Activated CD4-positive, CD25-positive, alpha-beta regulatory T cell treated with anti-CD3 and anti-CD28 coated beads, Interleukin-2, amount 50 U/mL, for 24 hours (primary cell): ENCODE measurements at regions not wholly inside any gene's neighbourhood (a gene's known extent, or its start where the extent isn't known, plus 50 kb on each side); places are given as distances from the start of the nearest gene placed in this dataset.

Experiments used
- ATAC-seq, 2 donors: fragments of 150-1000 bp; cut with Tn5 transposase; one replicate each; pipeline ENCODE4 v1.10.0; 2021; ENCODE audit warnings: mild to moderate bottlenecking in 1 of 2, moderate library complexity in 1 of 2

DNA sequence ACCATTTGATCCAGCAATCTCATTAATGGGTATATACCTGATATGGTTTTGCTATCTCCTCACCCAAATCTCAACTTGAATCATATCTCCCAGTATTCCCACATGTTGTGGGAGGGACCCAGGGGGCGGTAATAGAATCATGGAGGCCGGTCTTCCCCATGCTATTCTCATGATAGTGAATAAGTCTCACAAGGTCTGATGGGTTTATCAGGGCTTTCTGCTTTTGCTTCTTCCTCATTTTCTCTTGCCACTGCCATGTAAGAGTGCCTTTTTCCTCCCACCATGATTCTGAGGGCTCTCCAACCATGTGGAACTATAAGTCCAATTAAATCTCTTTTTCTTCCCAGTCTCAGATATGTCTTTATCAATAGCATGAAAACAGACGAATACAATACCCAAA lies 74.5 kb upstream of the APC start:
- ATAC-seq = no peak

- no peak for ATAC-seq
Measured at GRCh38 chr5:112668016-112668415, 69.7 kb upstream of the APC start.

DNA sequence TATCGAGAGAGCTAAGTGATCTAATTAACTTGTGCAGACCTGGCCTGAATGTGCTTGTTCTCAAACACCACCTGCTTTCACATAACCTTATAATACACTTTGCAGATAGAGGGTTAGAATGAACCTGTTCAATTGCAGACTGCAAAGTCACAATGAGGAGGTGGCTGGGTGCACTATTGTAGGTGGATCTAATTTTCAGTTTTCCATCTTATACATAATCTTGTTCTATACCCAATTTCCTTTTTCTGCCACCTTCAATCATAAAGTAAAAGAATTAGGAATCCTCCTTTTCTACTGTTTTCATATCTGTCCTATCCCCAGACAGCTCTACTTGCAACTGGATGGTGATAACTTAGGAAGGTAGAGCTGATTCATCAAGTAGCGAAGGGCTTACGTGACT lies 68.8 kb upstream of the APC start:
- ATAC-seq = no peak

GRCh38 chr5:112669328-112669963 lies 68.2 kb upstream of the APC start:
- no peak for ATAC-seq

- no peak for ATAC-seq
Measured at GRCh38 chr5:112671687-112672086, 66.0 kb upstream of the APC start.

DNA sequence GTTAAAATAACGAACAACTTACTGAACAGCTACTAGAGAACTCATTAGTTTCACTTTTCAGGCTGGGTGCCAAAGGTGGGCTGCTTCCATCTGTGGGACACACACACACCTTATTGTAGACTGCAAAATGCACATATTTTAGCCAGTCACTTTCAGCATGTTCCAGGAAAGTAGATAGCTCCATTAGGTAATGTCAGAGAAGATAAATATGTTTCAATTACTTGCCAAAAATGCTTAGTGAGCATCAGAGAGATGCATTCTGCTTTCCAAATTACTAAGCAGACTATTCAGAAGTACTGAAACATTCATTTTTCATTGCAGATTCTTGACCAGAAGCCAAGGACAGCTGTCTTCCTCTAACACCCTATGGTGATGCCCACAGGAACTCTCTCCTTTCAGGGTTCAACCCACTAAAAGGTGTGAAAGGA lies 56.2 kb upstream of the APC start:
- ATAC-seq = no peak

DNA sequence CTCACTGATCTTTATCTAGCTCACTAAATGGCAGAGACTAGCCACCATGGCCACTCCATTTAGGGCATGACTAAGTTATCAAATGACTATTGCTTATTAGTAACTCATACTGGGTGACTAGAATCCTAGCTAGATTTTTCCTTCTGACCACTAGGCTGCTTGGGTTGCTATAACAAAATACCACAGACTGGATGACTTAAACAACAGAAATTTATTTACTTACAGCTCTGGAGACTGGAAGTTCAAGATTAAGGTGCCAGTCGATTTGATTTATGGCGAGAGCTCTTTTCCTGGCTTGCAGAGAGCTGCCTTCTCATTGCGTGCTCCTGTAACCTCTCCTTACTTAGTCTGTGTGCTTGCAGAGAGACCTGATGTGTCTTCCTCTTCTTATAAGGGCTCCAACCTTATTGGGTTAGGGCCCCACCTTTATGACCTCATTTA lies 55.0 kb upstream of the APC start:
- ATAC-seq = no peak

- no peak for ATAC-seq
Measured at GRCh38 chr5:112684121-112684520, 53.6 kb upstream of the APC start.

DNA sequence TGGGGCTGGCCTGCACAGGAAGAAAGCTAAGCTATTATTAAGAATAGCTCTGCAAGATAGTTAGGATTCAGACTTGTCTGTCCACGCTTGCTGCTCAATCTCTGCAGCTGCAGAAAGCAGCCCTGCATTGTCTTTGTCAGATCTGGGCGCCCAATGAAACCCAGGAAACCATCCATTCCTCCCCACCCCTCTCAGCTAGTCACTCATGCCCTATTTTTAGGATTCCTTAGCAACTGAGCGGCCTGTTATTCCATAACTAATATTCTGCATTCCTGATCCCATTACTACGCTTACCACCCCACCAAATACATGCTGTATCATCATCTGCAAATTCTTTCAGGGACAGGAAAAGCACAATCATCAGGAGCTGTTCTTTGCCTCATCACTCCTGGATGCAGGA lies 52.9 kb upstream of the APC start:
- no peak for ATAC-seq

- ATAC-seq = no peak
Measured at GRCh38 chr5:112685386-112685785, 52.3 kb upstream of the APC start.

GRCh38 chr5:112685931-112686330 lies 51.8 kb upstream of the APC start:
- ATAC-seq = no peak

GRCh38 chr5:112686675-112687074 lies 51.0 kb upstream of the APC start:
- no peak for ATAC-seq

- ATAC-seq = no peak
Measured at GRCh38 chr5:112687306-112687705, 50.4 kb upstream of the APC start.
